Effector memory CD4-positive, alpha-beta T cell (primary cell): ENCODE measurements at regions not wholly inside any gene's neighbourhood (a gene's known extent, or its start where the extent isn't known, plus 50 kb on each side); places are given as distances from the start of the nearest gene placed in this dataset.

Experiments
- DNase-seq, 3 donors: peaks; one replicate each; pipeline ENCODE4 v3.0.0-alpha.2; 2020
- H3K27ac ChIP-seq: 2 replicates; pipeline ENCODE4 v1.7.0; 2013; ENCODE audit warnings: mild to moderate bottlenecking, low read length, moderate library complexity; ENCODE audit not compliant: insufficient read depth, poor library complexity, severe bottlenecking
- H3K27me3 ChIP-seq: replicated peaks from 2 replicates; pipeline ENCODE4 v1.7.0; 2013; ENCODE audit warnings: mild to moderate bottlenecking, low read length; ENCODE audit not compliant: insufficient read depth, control insufficient read depth, poor library complexity, severe bottlenecking
- H3K36me3 ChIP-seq: 2 replicates; pipeline ENCODE4 v1.7.0; 2013; ENCODE audit warnings: mild to moderate bottlenecking, low read length, moderate library complexity; ENCODE audit not compliant: control insufficient read depth, insufficient read depth
- H3K4me1 ChIP-seq: 2 replicates; pipeline ENCODE4 v1.7.0; 2013; ENCODE audit warnings: low read length, mild to moderate bottlenecking; ENCODE audit not compliant: control insufficient read depth, insufficient read depth, poor library complexity, severe bottlenecking
- H3K4me3 ChIP-seq: 2 replicates; pipeline ENCODE4 v1.7.0; 2013; ENCODE audit warnings: low read length, low read depth, mild to moderate bottlenecking; ENCODE audit not compliant: insufficient read depth, poor library complexity, severe bottlenecking
- H3K9me3 ChIP-seq: 2 replicates; pipeline ENCODE4 v1.7.0; 2013; ENCODE audit warnings: mild to moderate bottlenecking, low read length, moderate library complexity; ENCODE audit not compliant: control insufficient read depth

DNA sequence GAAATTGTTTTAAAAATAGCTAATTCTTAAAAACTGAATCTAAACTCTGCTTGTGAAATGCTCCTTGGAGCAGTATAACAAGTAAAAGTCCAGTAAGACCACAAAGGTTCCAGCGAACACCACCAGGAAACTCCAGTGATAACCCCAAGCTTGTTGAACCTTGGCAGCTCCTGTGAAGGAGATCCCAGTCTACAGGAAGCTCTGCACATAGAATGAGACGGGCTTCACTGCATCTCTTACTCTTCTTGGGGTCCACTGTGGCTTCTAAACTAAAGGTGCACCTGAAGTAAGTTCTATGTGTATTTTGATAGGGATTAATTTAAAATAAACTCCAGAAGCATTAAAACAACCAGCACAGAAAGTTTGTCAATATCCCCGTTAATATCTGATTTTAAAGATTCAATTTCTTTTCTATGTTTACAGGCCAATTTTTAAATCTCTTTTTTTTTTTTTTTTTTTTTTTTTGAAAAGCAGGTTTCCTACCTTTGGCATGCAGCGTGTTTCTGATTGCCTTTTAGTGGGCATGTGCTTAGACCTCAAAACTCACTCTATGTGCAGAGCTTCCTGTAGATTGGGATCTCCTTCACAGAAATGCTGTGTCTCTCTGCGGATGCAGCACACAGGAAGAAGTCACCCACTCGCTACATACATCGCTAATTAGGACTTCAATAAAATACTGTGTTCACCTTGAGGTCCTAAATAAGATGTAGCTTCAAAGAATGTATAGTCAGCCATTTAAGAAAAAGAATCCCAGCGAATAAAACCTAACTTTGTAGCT lies 508.5 kb downstream of the KLF12 start:
- Histone ChIP-seq H3K9me3 (no peaks in the 10 kb centered on the region), H3K36me3 (no peaks in the 10 kb centered on the region), H3K27me3 (no peaks in the 10 kb centered on the region), H3K4me1 (peaks cover 29% of the 10 kb centered on the region), H3K27ac (no peak overlapping the region), H3K4me3 (no peak overlapping the region)
- no peak for DNase-seq

DNA sequence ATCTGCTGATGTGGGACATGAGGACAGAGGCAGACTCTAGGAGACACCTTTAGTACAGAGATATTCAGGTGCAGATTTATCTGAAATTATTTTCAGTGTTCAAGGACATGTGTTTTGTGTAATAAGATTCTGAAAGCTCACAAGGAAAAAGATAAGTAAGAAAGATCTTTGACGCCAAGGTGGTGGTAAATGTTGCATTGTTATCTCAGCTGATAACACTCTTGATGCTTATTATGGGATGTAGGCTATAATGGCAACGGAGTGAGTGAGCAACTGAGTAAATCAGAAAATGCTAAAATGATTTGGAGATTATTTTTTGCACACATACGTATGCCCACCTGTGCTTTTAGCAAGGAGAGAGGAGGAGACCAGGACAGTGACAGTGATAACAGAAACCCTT lies 510.9 kb downstream of the KLF12 start:
- no peak for DNase-seq
- no peak overlapping the region for H3K4me3 ChIP-seq
- H3K9me3 ChIP-seq = no peaks in the 10 kb centered on the region
- H3K27me3 ChIP-seq = no peaks in the 10 kb centered on the region
- H3K27ac ChIP-seq = no peak overlapping the region
- no peaks in the 10 kb centered on the region for H3K36me3 ChIP-seq
- H3K4me1 ChIP-seq = peaks cover 29% of the 10 kb centered on the region

DNA sequence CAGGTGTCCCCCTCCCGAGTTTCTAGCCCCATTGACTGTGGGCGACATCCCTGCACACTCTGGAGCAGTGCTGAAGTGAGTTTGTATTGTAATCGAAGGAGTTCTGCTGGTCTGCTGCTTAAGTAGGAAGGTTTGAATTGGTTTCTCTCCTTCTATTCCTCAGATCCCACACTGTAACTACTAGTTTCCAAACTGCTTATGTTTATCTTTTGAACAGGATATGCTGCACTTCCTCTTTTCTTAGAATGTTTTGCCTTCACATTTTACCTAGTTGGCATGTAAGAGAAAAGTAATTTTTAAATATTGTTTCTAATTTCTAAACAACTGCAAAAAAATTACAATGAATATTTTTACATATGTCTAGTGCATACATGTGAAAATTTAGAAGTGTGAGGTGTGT lies 511.8 kb downstream of the KLF12 start:
- Histone ChIP-seq H3K9me3 (no peaks in the 10 kb centered on the region), H3K27ac (no peak overlapping the region), H3K27me3 (no peaks in the 10 kb centered on the region), H3K4me3 (no peak overlapping the region), H3K4me1 (peaks cover 29% of the 10 kb centered on the region), H3K36me3 (no peaks in the 10 kb centered on the region)
- no peak for DNase-seq

DNA sequence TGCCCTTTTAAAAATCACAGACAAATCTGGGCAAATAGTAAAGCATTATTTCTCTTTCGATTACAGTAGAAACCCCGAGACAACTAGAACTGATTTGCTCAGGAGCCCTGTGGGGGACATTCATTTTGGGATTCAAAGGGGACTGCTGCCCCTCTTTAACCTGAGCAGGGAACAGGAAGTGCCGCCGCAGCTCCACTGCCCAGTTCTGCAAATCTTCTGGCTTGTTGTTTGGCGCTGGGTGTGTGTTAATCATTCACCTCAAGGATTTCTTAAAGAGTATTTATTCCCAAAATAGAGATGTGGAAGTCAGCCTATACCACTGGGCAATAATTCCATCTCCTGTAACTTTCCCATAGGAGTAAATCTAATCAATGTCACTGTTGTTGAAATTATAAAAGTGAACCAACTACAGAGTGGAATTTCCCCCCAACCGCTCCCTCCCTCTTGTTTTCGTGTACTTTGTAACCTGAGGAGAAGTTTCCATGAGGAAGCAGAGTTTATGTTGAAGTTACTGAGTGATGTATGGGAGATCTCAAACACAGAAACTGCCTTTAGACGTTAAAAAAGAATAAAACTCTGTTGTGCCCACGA lies 515.8 kb downstream of the KLF12 start:
- DNase-seq = no peak
- Histone ChIP-seq H3K4me3 (no peak overlapping the region), H3K4me1 (peaks cover 12% of the 10 kb centered on the region), H3K36me3 (no peaks in the 10 kb centered on the region), H3K9me3 (no peaks in the 10 kb centered on the region), H3K27me3 (no peaks in the 10 kb centered on the region), H3K27ac (no peak overlapping the region)

DNA sequence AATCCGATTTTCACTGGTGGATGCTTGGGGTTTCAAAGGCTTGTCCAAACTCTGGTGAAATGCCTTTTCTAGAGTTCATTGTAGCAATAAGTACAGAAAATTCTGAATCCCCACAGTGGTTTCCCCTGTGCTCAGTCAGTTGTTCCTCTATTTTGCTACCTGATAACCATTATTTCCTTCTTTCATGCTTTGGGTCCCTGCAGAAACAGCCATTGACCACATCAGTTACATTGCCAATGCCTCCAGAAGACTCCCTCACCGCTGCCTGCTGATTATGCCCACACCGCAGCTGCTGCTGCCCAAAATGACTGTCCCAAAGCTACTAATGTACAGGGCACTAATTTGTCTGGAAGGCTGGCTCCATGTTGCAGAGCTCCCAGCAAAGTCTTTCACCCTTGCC lies 517.3 kb downstream of the KLF12 start:
- no peaks in the 10 kb centered on the region for H3K9me3 ChIP-seq
- no peak overlapping the region for H3K4me3 ChIP-seq
- H3K36me3 ChIP-seq = no peaks in the 10 kb centered on the region
- H3K4me1 ChIP-seq = peaks cover 1% of the 10 kb centered on the region
- no peaks in the 10 kb centered on the region for H3K27me3 ChIP-seq
- DNase-seq = no peak
- H3K27ac ChIP-seq = no peak overlapping the region

DNA sequence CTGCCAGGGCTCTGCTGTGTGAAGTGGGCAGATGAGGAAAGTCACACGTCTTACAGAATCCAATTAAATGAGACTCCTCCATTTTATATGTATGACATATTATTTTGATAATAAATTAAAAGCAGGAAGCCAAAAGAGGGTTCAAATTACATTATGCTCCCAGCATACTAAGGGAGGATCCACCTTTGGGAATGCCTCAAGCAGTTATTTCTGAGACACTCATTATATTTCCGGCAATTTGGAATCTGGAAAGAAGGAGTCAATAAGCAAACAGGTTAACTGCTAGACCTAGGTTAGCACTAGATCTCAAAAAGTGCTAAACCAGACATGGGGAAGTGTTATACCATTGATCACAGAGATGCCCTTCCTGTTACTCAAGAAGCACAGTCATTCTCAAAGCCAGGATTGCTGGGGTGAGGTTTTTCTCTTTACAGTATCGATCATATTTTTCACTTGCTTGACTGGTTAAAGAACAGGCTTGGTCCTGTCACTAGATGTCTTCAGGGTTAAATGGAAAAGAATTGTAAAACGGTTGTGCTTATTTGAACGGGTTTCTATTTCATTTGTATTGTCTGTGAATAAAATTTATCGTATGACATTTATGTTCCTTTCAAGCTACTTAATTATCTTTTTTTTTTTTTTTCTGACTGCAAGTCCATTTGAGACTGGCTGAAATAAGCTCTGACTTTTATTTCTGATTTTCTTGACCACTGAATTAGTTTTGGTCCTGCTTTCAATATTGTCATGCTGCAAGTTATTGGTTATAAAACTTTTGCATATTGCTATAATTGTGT lies 523.2 kb downstream of the KLF12 start:
- Histone ChIP-seq H3K9me3 (no peaks in the 10 kb centered on the region), H3K4me3 (no peak overlapping the region), H3K4me1 (no peaks in the 10 kb centered on the region), H3K27ac (no peak overlapping the region), H3K27me3 (no peaks in the 10 kb centered on the region), H3K36me3 (no peaks in the 10 kb centered on the region)
- DNase-seq = no peak

DNA sequence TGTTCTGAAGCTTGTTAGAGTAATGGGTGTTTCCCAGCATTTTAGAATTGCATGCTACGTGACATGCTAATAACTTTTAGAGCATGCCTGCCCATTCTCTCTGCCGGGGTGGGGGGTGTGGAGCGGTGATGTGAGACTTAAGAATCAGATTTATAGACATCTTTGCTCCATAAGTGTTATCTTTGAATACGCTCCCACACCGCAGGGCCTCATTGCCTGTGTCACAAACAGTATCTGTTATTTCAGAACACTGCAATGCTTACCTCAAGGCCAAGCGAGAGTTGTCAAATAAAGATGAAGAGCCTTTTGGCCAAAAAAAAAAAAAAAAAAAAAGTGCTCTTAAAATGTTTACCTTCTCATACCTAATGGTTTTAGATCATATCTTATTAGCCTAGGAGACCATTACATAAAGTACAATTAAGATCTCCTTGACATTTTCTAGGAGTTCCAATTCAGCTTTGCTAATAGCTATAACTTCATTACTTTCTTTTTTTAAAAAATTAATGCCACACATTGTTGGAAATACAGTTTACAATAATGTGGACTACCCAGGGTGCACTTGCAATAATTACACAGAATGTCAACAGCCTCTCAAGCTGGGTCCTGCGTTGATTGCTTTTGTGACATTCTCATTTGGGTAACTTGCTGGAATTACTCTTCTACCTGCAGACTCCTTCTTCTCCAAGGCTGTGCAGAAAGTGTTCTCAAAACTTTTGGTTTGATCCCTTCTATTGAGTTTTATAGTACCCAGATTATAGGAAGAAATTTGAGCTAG lies 525.3 kb downstream of the KLF12 start:
- H3K4me3 ChIP-seq = no peak overlapping the region
- H3K4me1 ChIP-seq = no peaks in the 10 kb centered on the region
- H3K27me3 ChIP-seq = no peaks in the 10 kb centered on the region
- no peaks in the 10 kb centered on the region for H3K36me3 ChIP-seq
- H3K9me3 ChIP-seq = no peaks in the 10 kb centered on the region
- H3K27ac ChIP-seq = no peak overlapping the region
- DNase-seq = no peak

DNA sequence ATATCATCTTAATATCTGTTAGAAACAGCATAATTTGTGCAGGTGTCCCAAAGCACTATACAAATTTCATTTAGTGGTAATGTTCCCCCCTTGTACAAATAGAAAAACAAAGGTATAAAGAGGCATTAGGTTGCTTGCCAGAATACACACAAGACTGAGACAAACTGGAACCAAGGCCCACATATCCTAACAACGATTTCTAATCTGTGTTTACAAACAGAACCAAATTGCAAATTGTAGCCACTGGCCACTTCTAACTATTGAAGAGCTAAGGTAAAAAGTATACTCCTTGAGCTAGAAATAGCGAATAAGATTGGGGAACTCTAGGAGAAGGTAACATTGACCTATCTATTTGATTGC lies 526.1 kb downstream of the KLF12 start:
- H3K27ac ChIP-seq = no peak overlapping the region
- DNase-seq = no peak
- H3K4me3 ChIP-seq = no peak overlapping the region
- H3K27me3 ChIP-seq = no peaks in the 10 kb centered on the region
- no peaks in the 10 kb centered on the region for H3K36me3 ChIP-seq
- no peaks in the 10 kb centered on the region for H3K9me3 ChIP-seq
- no peaks in the 10 kb centered on the region for H3K4me1 ChIP-seq

DNA sequence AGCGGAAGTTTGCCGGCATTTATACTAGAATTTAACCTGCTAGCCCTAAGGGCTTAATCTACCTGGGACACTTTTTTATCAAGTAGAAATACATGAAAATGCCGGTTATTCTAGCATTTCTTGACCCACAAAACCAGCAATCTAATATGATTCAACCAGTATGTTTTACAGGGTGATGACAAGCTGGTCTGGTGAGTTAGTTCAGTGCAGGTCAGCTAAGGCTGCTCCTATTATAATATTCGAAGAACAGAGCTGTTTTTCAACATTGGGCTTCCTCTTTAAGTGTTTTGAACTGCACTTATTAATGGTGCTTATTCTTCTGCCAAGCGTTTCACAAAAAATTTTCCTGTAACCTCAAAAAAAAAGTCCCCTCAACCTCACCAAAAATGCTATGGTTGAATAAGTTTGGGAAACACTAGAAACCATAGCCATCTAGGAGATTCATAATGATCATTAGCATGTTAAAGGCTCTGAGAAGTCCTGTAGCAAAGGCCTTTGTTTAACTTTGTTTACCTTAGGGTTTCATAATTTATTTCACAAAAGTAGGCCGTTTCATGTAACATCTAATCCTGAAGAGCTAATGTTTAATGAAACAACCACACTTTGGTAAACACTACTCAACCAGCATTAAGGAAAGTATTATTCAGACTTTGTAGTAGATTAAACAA lies 526.6 kb downstream of the KLF12 start:
- Histone ChIP-seq H3K27me3 (no peaks in the 10 kb centered on the region), H3K9me3 (no peaks in the 10 kb centered on the region), H3K4me1 (no peaks in the 10 kb centered on the region), H3K27ac (no peak overlapping the region), H3K4me3 (no peak overlapping the region), H3K36me3 (no peaks in the 10 kb centered on the region)
- DNase-seq = no peak
